ENCODE measurements at regions not wholly inside any gene's neighbourhood (a gene's known extent, or its start where the extent isn't known, plus 50 kb on each side); places are given as distances from the start of the nearest gene placed in this dataset.

DNA sequence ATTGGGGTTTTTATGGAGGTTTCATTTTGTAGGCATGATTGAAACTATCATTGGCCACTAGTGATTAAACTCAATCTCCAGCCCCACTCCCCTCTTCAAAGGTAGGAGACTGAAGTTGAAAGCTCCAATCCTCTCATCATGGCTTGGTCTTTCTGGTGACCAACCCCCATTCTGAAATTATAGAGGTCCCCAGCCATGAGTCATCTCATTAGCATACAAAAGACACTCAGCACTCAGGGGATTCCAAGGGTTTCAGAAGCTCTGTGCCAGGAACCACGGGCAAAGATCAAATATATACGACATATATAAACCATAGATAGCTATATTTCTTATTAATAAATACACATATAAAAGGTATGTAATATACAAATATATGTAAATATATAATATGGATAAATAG lies 256.0 kb upstream of the POU3F3 start:
- no peak overlapping the region for H3K4me3 ChIP-seq (replicated peaks; ENCODE audit: insufficient read depth, low read length)
- no peak overlapping the region for H3K27ac ChIP-seq (replicated peaks)
- TF ChIP-seq GABPA (IDR thresholded peaks at IDR 0.05; ENCODE audit: low read depth) = no peak
- TF ChIP-seq, protein P1, sequence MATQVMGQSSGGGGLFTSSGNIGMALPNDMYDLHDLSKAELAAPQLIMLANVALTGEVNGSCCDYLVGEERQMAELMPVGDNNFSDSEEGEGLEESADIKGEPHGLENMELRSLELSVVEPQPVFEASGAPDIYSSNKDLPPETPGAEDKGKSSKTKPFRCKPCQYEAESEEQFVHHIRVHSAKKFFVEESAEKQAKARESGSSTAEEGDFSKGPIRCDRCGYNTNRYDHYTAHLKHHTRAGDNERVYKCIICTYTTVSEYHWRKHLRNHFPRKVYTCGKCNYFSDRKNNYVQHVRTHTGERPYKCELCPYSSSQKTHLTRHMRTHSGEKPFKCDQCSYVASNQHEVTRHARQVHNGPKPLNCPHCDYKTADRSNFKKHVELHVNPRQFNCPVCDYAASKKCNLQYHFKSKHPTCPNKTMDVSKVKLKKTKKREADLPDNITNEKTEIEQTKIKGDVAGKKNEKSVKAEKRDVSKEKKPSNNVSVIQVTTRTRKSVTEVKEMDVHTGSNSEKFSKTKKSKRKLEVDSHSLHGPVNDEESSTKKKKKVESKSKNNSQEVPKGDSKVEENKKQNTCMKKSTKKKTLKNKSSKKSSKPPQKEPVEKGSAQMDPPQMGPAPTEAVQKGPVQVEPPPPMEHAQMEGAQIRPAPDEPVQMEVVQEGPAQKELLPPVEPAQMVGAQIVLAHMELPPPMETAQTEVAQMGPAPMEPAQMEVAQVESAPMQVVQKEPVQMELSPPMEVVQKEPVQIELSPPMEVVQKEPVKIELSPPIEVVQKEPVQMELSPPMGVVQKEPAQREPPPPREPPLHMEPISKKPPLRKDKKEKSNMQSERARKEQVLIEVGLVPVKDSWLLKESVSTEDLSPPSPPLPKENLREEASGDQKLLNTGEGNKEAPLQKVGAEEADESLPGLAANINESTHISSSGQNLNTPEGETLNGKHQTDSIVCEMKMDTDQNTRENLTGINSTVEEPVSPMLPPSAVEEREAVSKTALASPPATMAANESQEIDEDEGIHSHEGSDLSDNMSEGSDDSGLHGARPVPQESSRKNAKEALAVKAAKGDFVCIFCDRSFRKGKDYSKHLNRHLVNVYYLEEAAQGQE (IDR thresholded peaks at IDR 0.05; ENCODE audit: insufficient replicate concordance, low read depth) = no peak
- TF ChIP-seq SPI1 (IDR thresholded peaks at IDR 0.05; ENCODE audit: borderline replicate concordance, low read depth) = no peak
- no peak for TF ChIP-seq CTCF (IDR thresholded peaks at IDR 0.05; ENCODE audit: insufficient read depth, low read length)
- no peak for TF ChIP-seq POLR2AphosphoS5 (IDR thresholded peaks at IDR 0.05; ENCODE audit: low read depth)
- no peaks in the 10 kb centered on the region for H3K27me3 ChIP-seq (ENCODE audit: insufficient read depth, poor library complexity, severe bottlenecking)
- DNase-seq (ENCODE audit: low read depth in 1 of 2, low spot score in 1 of 2) = no peak

GRCh38 chr2:104598636-104599035 lies 255.3 kb upstream of the POU3F3 start:
- TF ChIP-seq GABPA (IDR thresholded peaks at IDR 0.05; ENCODE audit: low read depth) (no peak), POLR2AphosphoS5 (IDR thresholded peaks at IDR 0.05; ENCODE audit: low read depth) (no peak), CTCF (IDR thresholded peaks at IDR 0.05; ENCODE audit: insufficient read depth, low read length) (no peak), SPI1 (IDR thresholded peaks at IDR 0.05; ENCODE audit: borderline replicate concordance, low read depth) (no peak)
- TF ChIP-seq, protein P1 (IDR thresholded peaks at IDR 0.05; ENCODE audit: insufficient replicate concordance, low read depth) = no peak
- H3K4me3 ChIP-seq (replicated peaks; ENCODE audit: insufficient read depth, low read length) = no peak overlapping the region
- DNase-seq (ENCODE audit: low read depth in 1 of 2, low spot score in 1 of 2) = no peak
- H3K27ac ChIP-seq (replicated peaks) = no peak overlapping the region
- no peaks in the 10 kb centered on the region for H3K27me3 ChIP-seq (ENCODE audit: insufficient read depth, poor library complexity, severe bottlenecking)

DNA sequence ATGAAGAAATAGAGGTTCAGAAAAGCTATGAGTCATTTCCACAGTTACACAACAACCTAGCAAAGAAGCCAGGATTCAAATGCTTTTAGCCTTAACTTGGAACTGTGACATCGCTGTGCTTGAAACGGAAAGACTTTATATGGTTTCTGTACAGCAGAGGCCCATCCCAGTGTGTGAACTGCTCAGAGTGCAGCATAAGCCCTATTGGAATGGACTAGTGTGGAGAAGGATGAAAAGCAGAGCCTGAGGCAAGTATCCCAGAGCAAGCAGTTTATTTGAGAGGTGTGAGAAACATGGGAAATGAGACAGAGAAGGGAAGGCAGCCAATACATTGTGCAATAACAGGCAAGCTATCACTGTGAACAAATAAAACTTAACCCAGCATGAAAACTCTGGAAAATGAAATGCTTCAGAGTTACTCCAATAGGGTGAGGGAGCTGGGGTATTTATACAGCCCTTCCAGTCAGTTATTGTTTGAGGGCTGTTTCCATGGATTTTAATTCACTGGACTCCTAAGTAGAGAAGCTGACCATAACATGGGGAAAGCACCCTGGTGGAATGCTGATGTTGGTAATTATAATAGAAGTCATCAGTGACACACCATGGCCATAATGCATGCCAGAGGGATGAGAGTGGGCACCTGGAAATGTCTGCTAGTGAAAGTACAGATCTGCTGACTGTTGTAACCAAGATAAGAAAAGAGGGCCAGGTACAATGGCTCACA lies 254.0 kb upstream of the POU3F3 start:
- Histone ChIP-seq H3K4me3 (replicated peaks; ENCODE audit: insufficient read depth, low read length) (no peak overlapping the region), H3K27ac (replicated peaks) (no peak overlapping the region), H3K27me3 (ENCODE audit: insufficient read depth, poor library complexity, severe bottlenecking) (no peaks in the 10 kb centered on the region)
- no peak for TF ChIP-seq CTCF (IDR thresholded peaks at IDR 0.05; ENCODE audit: insufficient read depth, low read length)
- no peak for TF ChIP-seq GABPA (IDR thresholded peaks at IDR 0.05; ENCODE audit: low read depth)
- TF ChIP-seq, protein P1 (IDR thresholded peaks at IDR 0.05; ENCODE audit: insufficient replicate concordance, low read depth) = no peak
- TF ChIP-seq POLR2AphosphoS5 (IDR thresholded peaks at IDR 0.05; ENCODE audit: low read depth) = no peak
- TF ChIP-seq SPI1 (IDR thresholded peaks at IDR 0.05; ENCODE audit: borderline replicate concordance, low read depth) = no peak
- peak; percentile 26 to 29 for DNase-seq (ENCODE audit: low read depth in 1 of 2, low spot score in 1 of 2)

Measured in HL-60 (cell line).